ENCODE measurements at regions not wholly inside any gene's neighbourhood (a gene's known extent, or its start where the extent isn't known, plus 50 kb on each side); places are given as distances from the start of the nearest gene placed in this dataset.

DNA sequence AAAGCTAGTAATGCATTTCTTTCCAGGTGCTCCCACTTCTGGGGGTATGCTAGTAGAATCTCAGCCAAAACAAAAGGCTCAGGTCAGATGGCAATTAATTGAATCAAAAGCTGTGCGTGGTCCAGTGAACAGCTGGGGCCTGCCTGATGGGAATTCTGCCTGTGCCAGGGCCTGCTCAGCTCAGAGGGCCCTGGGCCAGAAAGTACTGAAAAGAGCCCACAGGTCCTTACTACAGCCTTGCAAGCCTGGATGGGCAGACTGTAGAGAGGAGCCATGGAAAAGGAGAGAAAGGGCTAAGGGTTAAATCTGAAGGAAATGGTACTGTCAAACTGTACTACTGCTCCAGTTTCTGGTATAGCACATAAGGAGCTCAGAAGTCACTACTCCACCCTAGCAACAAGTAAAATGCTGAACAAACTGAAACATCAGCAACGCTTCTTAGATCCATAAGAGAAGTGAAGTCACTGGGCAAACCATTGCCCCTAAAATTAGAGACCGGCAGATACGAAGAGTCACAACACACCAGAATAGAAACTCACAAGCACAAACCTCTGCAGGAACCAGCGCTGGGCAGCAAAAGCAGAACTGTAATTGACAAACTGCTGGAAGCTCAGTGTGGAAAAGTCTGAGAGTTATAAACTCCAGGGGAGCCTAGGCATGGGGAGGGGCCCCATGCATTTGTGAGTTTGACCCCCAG is 121.1 kb upstream of the SYT6 start:
- Histone ChIP-seq H3K9me3 (ENCODE audit: severe bottlenecking) (no peaks in the 10 kb centered on the region), H3K27me3 (ENCODE audit: insufficient read depth, low read depth, severe bottlenecking) (no peaks in the 10 kb centered on the region), H3K36me3 (no peaks in the 10 kb centered on the region), H3K4me3 (ENCODE audit: low read depth, low read length) (no peak overlapping the region), H3K27ac (no peak overlapping the region)
- TF ChIP-seq, protein P1, sequence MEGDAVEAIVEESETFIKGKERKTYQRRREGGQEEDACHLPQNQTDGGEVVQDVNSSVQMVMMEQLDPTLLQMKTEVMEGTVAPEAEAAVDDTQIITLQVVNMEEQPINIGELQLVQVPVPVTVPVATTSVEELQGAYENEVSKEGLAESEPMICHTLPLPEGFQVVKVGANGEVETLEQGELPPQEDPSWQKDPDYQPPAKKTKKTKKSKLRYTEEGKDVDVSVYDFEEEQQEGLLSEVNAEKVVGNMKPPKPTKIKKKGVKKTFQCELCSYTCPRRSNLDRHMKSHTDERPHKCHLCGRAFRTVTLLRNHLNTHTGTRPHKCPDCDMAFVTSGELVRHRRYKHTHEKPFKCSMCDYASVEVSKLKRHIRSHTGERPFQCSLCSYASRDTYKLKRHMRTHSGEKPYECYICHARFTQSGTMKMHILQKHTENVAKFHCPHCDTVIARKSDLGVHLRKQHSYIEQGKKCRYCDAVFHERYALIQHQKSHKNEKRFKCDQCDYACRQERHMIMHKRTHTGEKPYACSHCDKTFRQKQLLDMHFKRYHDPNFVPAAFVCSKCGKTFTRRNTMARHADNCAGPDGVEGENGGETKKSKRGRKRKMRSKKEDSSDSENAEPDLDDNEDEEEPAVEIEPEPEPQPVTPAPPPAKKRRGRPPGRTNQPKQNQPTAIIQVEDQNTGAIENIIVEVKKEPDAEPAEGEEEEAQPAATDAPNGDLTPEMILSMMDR (IDR thresholded peaks at IDR 0.05; ENCODE audit: low read depth, low read length) = no peak
- DNase-seq = no peak

DNA sequence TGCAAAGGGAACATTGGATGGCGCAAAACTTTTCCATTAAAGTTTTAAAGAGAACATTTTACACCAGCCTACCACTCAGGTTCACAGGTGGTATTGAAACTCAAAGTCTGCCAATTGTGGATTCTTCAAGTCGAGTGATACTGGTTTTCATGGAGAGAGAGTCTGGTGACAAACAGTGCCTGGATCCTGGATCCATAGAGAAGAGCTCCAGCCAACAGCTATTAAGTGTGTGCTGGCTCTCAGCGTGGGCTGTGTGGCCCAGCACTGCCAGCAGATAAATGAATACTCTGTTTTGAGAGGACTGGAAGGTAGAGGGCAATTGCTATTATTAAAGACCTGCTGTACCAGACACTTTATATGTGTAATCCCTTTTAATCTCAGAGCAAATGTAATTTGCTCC is 118.9 kb upstream of the SYT6 start:
- Histone ChIP-seq H3K9me3 (ENCODE audit: severe bottlenecking) (no peaks in the 10 kb centered on the region), H3K27ac (no peak overlapping the region), H3K4me3 (ENCODE audit: low read depth, low read length) (no peak overlapping the region), H3K27me3 (ENCODE audit: insufficient read depth, low read depth, severe bottlenecking) (no peaks in the 10 kb centered on the region), H3K36me3 (no peaks in the 10 kb centered on the region)
- DNase-seq = no peak
- TF ChIP-seq, protein P1 (IDR thresholded peaks at IDR 0.05; ENCODE audit: low read depth, low read length) = no peak

DNA sequence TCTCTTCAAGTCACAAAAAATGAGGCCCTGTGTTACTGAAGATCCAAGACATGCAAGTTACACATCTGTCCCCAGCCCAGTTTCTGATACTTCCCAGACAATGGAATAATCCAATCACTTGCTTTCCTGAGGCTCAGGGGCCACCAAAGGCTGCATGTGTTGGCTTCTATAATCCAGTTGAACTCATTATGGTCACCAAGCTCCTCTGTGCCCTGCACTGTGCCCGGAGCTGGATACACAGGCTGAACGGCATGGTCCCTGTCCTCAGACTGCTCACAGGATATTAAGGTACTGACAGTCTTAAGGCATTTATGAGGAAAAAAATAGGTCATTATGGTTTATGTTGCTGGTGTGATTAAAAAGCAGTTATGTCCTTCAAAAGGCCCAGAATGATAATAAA is 117.0 kb upstream of the SYT6 start:
- no peaks in the 10 kb centered on the region for H3K27me3 ChIP-seq (ENCODE audit: insufficient read depth, low read depth, severe bottlenecking)
- H3K9me3 ChIP-seq (ENCODE audit: severe bottlenecking) = no peaks in the 10 kb centered on the region
- no peak for DNase-seq
- no peaks in the 10 kb centered on the region for H3K36me3 ChIP-seq
- TF ChIP-seq, protein P1 (IDR thresholded peaks at IDR 0.05; ENCODE audit: low read depth, low read length) = no peak
- H3K4me3 ChIP-seq (ENCODE audit: low read depth, low read length) = no peak overlapping the region
- H3K27ac ChIP-seq = no peak overlapping the region

DNA sequence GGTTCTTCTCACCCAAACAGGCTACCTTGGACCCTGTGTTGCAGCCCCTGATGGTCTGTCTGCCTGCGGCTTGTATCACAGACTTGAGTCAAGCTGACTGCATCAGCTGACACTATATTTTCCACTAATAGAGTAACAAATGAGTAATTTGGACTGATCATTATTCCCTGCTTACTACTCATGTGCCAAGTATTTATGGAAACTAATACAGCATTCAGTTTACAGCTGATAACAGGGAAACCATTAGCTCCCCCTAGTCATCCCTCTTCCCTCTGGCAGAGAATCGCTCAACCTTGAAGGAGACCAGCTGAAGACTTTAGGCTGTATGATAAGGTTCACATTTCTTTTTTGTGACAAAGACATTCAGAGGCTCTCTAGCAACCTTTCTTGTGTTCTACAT is 116.6 kb upstream of the SYT6 start:
- Histone ChIP-seq H3K27ac (no peak overlapping the region), H3K9me3 (ENCODE audit: severe bottlenecking) (no peaks in the 10 kb centered on the region), H3K36me3 (no peaks in the 10 kb centered on the region), H3K4me3 (ENCODE audit: low read depth, low read length) (no peak overlapping the region), H3K27me3 (ENCODE audit: insufficient read depth, low read depth, severe bottlenecking) (no peaks in the 10 kb centered on the region)
- TF ChIP-seq, protein P1 (IDR thresholded peaks at IDR 0.05; ENCODE audit: low read depth, low read length) = no peak
- DNase-seq = no peak

DNA sequence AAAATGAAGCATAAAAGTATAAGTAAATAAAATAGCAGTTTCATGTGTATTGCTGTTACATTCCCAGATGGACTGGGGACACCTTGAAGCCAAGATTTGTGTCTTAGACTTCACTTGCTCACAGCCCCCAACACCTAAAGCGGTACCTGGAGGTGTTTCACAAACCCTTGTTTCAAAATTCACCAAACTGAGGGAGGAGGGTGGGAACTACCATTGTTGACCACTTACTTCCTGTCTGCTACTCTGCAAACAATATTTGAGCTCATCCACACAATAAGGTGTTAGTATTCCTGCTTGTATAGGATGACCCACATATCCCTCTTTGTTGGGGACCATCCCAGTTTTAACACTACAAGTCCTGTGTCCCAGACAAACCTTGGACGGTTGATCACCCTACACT is 115.9 kb upstream of the SYT6 start:
- Histone ChIP-seq H3K27ac (no peak overlapping the region), H3K4me3 (ENCODE audit: low read depth, low read length) (no peak overlapping the region), H3K9me3 (ENCODE audit: severe bottlenecking) (no peaks in the 10 kb centered on the region), H3K27me3 (ENCODE audit: insufficient read depth, low read depth, severe bottlenecking) (no peaks in the 10 kb centered on the region), H3K36me3 (no peaks in the 10 kb centered on the region)
- TF ChIP-seq, protein P1 (IDR thresholded peaks at IDR 0.05; ENCODE audit: low read depth, low read length) = no peak
- DNase-seq = no peak

DNA sequence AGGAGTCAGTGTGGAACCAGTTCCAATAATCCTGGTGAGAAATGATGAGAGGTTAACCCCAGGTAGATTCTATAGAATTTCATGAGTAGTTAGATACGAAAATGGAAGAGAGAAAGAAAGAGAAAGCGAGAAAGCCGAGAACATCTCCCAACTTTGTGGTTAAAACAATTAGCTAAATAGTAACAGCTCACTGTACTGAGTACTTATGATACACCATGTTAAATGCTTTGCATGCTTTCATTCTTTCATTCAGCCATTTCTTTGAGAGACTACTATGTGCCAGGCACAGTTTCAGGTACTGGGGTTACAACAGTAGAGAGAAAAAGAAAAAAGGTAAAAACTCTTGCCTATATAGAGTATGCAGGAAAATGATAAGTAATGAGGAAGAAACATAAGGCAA is 109.7 kb upstream of the SYT6 start:
- H3K9me3 ChIP-seq (ENCODE audit: severe bottlenecking) = no peaks in the 10 kb centered on the region
- no peaks in the 10 kb centered on the region for H3K27me3 ChIP-seq (ENCODE audit: insufficient read depth, low read depth, severe bottlenecking)
- TF ChIP-seq, protein P1 (IDR thresholded peaks at IDR 0.05; ENCODE audit: low read depth, low read length) = no peak
- no peaks in the 10 kb centered on the region for H3K36me3 ChIP-seq
- no peak for DNase-seq
- no peak overlapping the region for H3K4me3 ChIP-seq (ENCODE audit: low read depth, low read length)
- H3K27ac ChIP-seq = no peak overlapping the region
